ENCODE measurements at regions not wholly inside any gene's neighbourhood (a gene's known extent, or its start where the extent isn't known, plus 50 kb on each side); places are given as distances from the start of the nearest gene placed in this dataset.
"Not testable (repeated sequence)": the region's sequence is repeated elsewhere in the genome, so short reads cannot be mapped to it uniquely, and the experiment has no call there.

GRCh38 chr4:32931475-32931874 is 2211.3 kb downstream of the PCDH7 start:
- no peak overlapping the region for H3K4me3 ChIP-seq
- H3K27ac ChIP-seq: no peak overlapping the region
- no peak for TF ChIP-seq CTCF (IDR thresholded peaks at IDR 0.05)
- DNase-seq (ENCODE audit: low spot score): no peak

GRCh38 chr4:32932156-32932555 is 2212.0 kb downstream of the PCDH7 start:
- H3K4me3 ChIP-seq: no peak overlapping the region
- no peak overlapping the region for H3K27ac ChIP-seq
- TF ChIP-seq CTCF (IDR thresholded peaks at IDR 0.05): no peak
- no peak for DNase-seq (ENCODE audit: low spot score)

GRCh38 chr4:32939222-32939621 is 2219.1 kb downstream of the PCDH7 start:
- not testable (repeated sequence) for H3K27ac ChIP-seq; H3K4me3 ChIP-seq; DNase-seq (ENCODE audit: low spot score)

- H3K27ac ChIP-seq: no peak overlapping the region
- no peak for TF ChIP-seq CTCF (IDR thresholded peaks at IDR 0.05)
- H3K4me3 ChIP-seq: no peak overlapping the region
- DNase-seq (ENCODE audit: low spot score): no peak
Measured at GRCh38 chr4:32950866-32951265, 2230.7 kb downstream of the PCDH7 start.

- H3K27ac ChIP-seq: no peak overlapping the region
- no peak overlapping the region for H3K4me3 ChIP-seq
- no peak for DNase-seq (ENCODE audit: low spot score)
- no peak for TF ChIP-seq CTCF (IDR thresholded peaks at IDR 0.05)
Measured at GRCh38 chr4:32958586-32958985, 2238.4 kb downstream of the PCDH7 start.

GRCh38 chr4:32962100-32962499 is 2241.9 kb downstream of the PCDH7 start:
- TF ChIP-seq CTCF (IDR thresholded peaks at IDR 0.05): no peak
- Histone ChIP-seq H3K4me3 (no peak overlapping the region), H3K27ac (no peak overlapping the region)
- DNase-seq (ENCODE audit: low spot score): no peak

GRCh38 chr4:32985256-32985655 is 2265.1 kb downstream of the PCDH7 start:
- Histone ChIP-seq H3K4me3 (no peak overlapping the region), H3K27ac (no peak overlapping the region)
- TF ChIP-seq CTCF (IDR thresholded peaks at IDR 0.05): no peak
- no peak for DNase-seq (ENCODE audit: low spot score)

- no peak for DNase-seq (ENCODE audit: low spot score)
- Histone ChIP-seq H3K4me3 (no peak overlapping the region), H3K27ac (no peak overlapping the region)
- no peak for TF ChIP-seq CTCF (IDR thresholded peaks at IDR 0.05)
Measured at GRCh38 chr4:32986236-32986635, 2266.1 kb downstream of the PCDH7 start.
